ENCODE measurements at regions not wholly inside any gene's neighbourhood (a gene's known extent, or its start where the extent isn't known, plus 50 kb on each side); places are given as distances from the start of the nearest gene placed in this dataset.

DNA sequence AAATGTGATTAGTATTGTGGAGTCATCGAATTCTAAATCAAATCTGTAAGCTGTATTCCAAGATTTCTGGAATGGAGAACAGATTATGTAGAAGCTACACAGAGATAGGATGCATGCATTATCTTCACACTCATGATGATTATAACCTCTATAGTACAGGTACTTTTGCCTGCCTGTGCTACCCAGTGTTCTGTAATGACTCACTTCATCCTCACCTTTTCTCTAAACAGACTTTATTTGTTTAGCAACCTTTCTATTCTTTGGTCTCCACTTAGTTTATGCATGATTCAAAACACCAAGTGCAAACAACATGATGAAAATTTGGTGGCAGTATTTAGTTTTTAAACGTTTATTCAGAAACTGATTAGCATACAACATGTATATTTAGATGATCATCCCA, 68.4 kb upstream of the PRPS1L1 start:
- Histone ChIP-seq H3K36me3 (no peaks in the 10 kb centered on the region), H3K4me3 (no peak overlapping the region), H3K27ac (no peak overlapping the region), H3K4me1 (no peaks in the 10 kb centered on the region), H3K9me3 (no peaks in the 10 kb centered on the region), H3K27me3 (no peaks in the 10 kb centered on the region)
- TF ChIP-seq POLR2A (IDR thresholded peaks at IDR 0.05) = no peak
- TF ChIP-seq, protein P1, sequence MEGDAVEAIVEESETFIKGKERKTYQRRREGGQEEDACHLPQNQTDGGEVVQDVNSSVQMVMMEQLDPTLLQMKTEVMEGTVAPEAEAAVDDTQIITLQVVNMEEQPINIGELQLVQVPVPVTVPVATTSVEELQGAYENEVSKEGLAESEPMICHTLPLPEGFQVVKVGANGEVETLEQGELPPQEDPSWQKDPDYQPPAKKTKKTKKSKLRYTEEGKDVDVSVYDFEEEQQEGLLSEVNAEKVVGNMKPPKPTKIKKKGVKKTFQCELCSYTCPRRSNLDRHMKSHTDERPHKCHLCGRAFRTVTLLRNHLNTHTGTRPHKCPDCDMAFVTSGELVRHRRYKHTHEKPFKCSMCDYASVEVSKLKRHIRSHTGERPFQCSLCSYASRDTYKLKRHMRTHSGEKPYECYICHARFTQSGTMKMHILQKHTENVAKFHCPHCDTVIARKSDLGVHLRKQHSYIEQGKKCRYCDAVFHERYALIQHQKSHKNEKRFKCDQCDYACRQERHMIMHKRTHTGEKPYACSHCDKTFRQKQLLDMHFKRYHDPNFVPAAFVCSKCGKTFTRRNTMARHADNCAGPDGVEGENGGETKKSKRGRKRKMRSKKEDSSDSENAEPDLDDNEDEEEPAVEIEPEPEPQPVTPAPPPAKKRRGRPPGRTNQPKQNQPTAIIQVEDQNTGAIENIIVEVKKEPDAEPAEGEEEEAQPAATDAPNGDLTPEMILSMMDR (IDR thresholded peaks at IDR 0.05) = no peak
- DNase-seq = no peak

GRCh38 chr7:18102576-18102975, 74.9 kb upstream of the PRPS1L1 start:
- TF ChIP-seq, protein P1 (IDR thresholded peaks at IDR 0.05) = no peak
- TF ChIP-seq POLR2A (IDR thresholded peaks at IDR 0.05) = no peak
- H3K9me3 ChIP-seq = no peaks in the 10 kb centered on the region

GRCh38 chr7:18103436-18104218, 76.0 kb upstream of the PRPS1L1 start:
- no peak overlapping the region for H3K27ac ChIP-seq
- no peak for DNase-seq
- no peaks in the 10 kb centered on the region for H3K4me1 ChIP-seq
- TF ChIP-seq, protein P1 (IDR thresholded peaks at IDR 0.05) = no peak
- TF ChIP-seq POLR2A (IDR thresholded peaks at IDR 0.05) = no peak
- H3K9me3 ChIP-seq = no peaks in the 10 kb centered on the region
- no peak overlapping the region for H3K4me3 ChIP-seq
- H3K36me3 ChIP-seq = no peaks in the 10 kb centered on the region
- no peaks in the 10 kb centered on the region for H3K27me3 ChIP-seq

More at GRCh38 chr7:18102576-18102975, 74.9 kb upstream of the PRPS1L1 start:
- Histone ChIP-seq H3K4me3 (no peak overlapping the region), H3K27ac (no peak overlapping the region), H3K4me1 (no peaks in the 10 kb centered on the region), H3K27me3 (no peaks in the 10 kb centered on the region), H3K36me3 (no peaks in the 10 kb centered on the region)
- no peak for DNase-seq

DNA sequence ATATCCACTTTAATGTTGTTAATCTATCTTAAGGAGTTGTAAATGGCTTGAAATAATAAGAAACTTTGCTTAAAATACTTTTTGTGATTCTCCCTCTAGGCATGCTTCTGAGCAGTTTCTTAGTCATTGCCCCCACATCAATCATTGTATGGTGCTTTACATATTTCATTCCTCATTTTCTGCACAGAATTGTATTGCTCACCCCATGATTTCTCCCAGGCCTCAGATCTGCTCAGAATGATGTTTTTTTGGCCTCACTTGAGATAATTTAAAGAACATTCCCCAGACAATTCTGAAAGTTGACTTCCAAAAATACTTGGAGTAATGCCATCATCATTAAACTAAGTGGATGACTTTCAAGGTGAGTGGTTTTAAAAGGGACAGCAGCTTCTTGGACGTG, 82.1 kb upstream of the PRPS1L1 start:
- H3K9me3 ChIP-seq = no peaks in the 10 kb centered on the region
- no peaks in the 10 kb centered on the region for H3K36me3 ChIP-seq
- DNase-seq = no peak
- H3K4me3 ChIP-seq = no peak overlapping the region
- TF ChIP-seq, protein P1 (IDR thresholded peaks at IDR 0.05) = no peak
- TF ChIP-seq POLR2A (IDR thresholded peaks at IDR 0.05) = no peak
- H3K4me1 ChIP-seq = no peaks in the 10 kb centered on the region
- H3K27ac ChIP-seq = no peak overlapping the region
- H3K27me3 ChIP-seq = no peaks in the 10 kb centered on the region

DNA sequence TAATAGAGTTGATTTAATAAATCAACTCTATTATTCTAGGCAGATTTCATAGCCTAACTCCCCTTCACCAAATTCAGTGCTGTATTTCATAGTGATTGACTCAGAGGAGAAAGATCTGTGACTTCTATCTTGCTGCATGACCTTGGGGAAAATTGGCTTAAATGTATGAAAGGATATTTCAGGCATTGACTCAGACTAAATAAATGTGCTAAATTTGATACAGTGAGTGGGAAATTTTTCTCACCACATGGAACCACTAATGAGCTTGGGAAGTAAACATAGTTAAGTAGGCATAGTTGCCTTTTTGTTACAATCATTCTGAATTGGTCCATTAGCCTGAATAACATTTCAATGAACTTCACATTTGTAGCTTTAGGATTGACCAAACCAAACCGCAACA, 89.0 kb upstream of the PRPS1L1 start:
- Histone ChIP-seq H3K4me1 (no peaks in the 10 kb centered on the region), H3K27me3 (no peaks in the 10 kb centered on the region), H3K27ac (no peak overlapping the region), H3K36me3 (no peaks in the 10 kb centered on the region), H3K4me3 (no peak overlapping the region), H3K9me3 (no peaks in the 10 kb centered on the region)
- DNase-seq = no peak
- no peak for TF ChIP-seq POLR2A (IDR thresholded peaks at IDR 0.05)
- TF ChIP-seq, protein P1 (IDR thresholded peaks at IDR 0.05) = no peak

Measured in Peyer's patch (tissue), 4 donors.